ENCODE measurements at regions not wholly inside any gene's neighbourhood (a gene's known extent, or its start where the extent isn't known, plus 50 kb on each side); places are given as distances from the start of the nearest gene placed in this dataset.

DNA sequence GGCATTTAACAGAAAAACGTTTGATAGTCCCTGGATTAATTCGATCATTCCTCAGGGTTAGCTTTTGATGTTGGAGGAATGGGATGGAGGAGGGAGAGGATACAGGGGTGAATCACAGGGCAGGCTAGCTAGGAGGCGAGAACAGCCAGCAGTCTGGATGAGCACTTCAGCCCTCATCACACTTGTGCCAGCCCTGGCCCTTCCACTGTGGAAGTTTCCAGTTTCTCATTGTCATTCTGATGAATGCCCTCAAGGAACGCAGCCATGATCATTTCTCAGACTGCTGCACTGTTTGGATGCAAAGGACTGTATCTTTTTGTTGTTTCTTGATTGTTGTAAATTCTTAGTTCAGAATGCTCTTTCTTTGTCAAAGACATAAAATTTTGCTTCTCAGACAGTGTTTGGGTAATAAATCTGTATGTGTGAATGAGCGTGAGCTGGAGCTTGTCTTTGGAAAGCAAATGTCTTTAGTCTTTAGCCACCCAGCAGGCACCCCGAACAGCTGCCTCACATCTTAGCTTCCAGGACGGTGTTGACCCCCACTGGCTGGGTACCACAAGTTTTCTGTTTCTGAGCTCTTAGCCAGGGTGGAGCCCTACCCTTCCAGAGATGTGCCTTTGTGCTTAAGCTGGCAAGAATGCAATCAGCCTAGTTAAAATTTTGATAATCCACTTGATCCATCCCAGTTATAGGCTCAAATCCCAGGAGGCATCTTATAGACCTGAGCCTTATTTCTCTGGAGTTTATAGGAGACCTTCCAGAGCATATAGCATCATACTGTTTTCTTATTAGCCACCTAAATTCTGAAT lies 121.1 kb downstream of the PDCD6IP start:
- H3K4me3 ChIP-seq (ENCODE audit: low read depth, low read length), result no peak overlapping the region
- TF ChIP-seq MYC (IDR thresholded peaks at IDR 0.05; ENCODE audit: low read depth, low read length) (no peak), POLR2A (IDR thresholded peaks at IDR 0.05; ENCODE audit: extremely low read depth, insufficient read length) (no peak)
- TF ChIP-seq, protein P1, sequence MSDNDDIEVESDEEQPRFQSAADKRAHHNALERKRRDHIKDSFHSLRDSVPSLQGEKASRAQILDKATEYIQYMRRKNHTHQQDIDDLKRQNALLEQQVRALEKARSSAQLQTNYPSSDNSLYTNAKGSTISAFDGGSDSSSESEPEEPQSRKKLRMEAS (IDR thresholded peaks at IDR 0.05; ENCODE audit: low read depth, low read length), result no peak
- TF ChIP-seq, protein P2, sequence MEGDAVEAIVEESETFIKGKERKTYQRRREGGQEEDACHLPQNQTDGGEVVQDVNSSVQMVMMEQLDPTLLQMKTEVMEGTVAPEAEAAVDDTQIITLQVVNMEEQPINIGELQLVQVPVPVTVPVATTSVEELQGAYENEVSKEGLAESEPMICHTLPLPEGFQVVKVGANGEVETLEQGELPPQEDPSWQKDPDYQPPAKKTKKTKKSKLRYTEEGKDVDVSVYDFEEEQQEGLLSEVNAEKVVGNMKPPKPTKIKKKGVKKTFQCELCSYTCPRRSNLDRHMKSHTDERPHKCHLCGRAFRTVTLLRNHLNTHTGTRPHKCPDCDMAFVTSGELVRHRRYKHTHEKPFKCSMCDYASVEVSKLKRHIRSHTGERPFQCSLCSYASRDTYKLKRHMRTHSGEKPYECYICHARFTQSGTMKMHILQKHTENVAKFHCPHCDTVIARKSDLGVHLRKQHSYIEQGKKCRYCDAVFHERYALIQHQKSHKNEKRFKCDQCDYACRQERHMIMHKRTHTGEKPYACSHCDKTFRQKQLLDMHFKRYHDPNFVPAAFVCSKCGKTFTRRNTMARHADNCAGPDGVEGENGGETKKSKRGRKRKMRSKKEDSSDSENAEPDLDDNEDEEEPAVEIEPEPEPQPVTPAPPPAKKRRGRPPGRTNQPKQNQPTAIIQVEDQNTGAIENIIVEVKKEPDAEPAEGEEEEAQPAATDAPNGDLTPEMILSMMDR (IDR thresholded peaks at IDR 0.05; ENCODE audit: low read depth, low read length), result no peak
- no peak for DNase-seq (ENCODE audit: low read depth)

DNA sequence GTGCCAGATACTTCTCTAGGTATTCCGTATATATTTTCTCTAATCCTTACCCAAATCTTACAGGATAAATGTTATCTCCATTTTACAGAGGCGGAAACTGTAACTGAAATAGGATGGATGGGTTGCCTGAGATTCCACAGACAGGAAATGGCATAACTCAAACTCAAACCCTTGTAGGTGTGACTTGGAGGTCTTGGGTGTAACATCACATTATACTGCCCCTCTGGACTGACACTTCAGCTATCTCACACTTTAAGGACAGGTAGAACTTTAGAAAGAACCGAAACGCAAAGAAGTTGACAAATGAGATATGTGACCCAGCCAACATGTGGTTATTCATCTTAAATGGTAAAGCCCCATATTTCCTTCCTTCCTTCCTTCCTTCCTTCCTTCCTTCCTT lies 122.1 kb downstream of the PDCD6IP start:
- no peak for DNase-seq (ENCODE audit: low read depth)
- TF ChIP-seq MYC (IDR thresholded peaks at IDR 0.05; ENCODE audit: low read depth, low read length) (no peak), POLR2A (IDR thresholded peaks at IDR 0.05; ENCODE audit: extremely low read depth, insufficient read length) (no peak)
- TF ChIP-seq, protein P1 (IDR thresholded peaks at IDR 0.05; ENCODE audit: low read depth, low read length), result no peak
- TF ChIP-seq, protein P2 (IDR thresholded peaks at IDR 0.05; ENCODE audit: low read depth, low read length), result no peak

DNA sequence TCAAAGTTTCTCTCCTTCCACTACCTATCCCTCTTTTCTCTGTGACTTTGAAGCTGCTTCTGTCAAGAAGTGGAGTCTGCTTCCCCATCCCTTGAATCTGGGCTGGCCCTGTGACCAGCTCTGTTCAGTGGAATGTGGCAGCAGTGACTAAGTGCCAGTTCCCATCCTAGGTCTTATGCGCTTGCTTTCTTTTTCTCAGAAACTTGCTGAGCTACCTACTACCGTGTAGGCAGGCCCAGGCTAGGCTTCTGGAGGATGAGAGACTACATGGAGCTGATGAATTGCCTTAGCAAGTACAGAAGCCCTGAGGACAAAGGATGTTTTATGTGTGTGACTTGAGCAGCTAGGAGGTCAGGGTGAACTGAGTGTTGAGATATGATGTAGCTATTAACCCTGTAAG lies 123.2 kb downstream of the PDCD6IP start:
- no peak for DNase-seq (ENCODE audit: low read depth)
- TF ChIP-seq, protein P1 (IDR thresholded peaks at IDR 0.05; ENCODE audit: low read depth, low read length), result no peak
- no peak overlapping the region for H3K4me3 ChIP-seq (ENCODE audit: low read depth, low read length)

More for the DNA sequence above, 122.1 kb downstream of the PDCD6IP start:
- no peak overlapping the region for H3K4me3 ChIP-seq (ENCODE audit: low read depth, low read length)

DNA sequence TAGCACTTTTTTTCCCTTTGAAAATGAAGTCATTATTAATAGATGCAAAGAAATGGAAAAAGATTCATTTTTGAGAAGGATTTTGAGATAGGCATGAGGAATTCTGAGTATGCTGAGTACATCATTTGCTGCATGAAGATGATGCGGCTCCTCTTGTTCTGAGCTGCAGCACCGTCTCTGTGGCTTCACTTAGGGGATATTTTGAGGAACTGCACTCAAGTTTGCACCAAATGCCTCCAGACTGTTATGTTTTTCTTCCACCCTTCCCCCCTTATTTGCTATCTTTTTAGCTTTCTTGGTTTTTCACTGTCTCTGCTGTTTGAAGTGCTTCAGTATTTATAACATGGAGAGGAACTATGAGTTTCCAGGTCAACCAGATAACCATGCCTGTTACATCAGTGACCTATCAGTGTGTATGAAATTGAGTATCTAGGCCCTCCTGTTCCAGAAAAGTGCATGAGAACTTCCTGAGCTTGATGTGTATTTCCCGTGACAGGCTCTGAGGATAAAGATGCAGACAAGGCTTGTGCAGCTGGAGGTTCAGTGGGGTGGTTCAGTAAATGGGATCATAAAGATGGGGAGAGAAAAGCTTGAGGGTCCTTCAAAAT lies 128.7 kb downstream of the PDCD6IP start:
- DNase-seq (ENCODE audit: low read depth), result no peak
- TF ChIP-seq, protein P2 (IDR thresholded peaks at IDR 0.05; ENCODE audit: low read depth, low read length), result no peak
- no peak for TF ChIP-seq POLR2A (IDR thresholded peaks at IDR 0.05; ENCODE audit: extremely low read depth, insufficient read length)
- no peak for TF ChIP-seq MYC (IDR thresholded peaks at IDR 0.05; ENCODE audit: low read depth, low read length)
- TF ChIP-seq, protein P1 (IDR thresholded peaks at IDR 0.05; ENCODE audit: low read depth, low read length), result no peak
- H3K4me3 ChIP-seq (ENCODE audit: low read depth, low read length), result no peak overlapping the region

DNA sequence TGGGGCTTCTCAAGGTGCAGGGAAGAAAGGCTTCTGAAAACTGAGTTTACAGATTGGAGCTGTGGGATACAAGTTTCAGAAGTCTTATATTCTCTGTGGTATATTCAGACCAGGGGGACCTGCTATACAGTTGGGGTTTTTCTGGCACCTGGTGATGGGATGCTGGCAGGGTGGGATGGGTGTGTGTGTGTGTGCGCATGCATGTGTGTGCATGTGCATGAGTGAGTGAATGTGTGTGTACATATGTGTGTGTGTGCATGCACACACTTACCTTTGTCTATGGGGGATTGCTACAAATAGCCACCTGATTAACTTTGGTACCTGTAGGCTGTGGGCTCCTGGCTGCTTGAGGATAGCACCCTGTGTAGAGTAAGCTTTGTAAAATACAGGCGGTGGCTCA lies 131.4 kb downstream of the PDCD6IP start:
- TF ChIP-seq POLR2A (IDR thresholded peaks at IDR 0.05; ENCODE audit: extremely low read depth, insufficient read length) (no peak), MYC (IDR thresholded peaks at IDR 0.05; ENCODE audit: low read depth, low read length) (no peak)
- TF ChIP-seq, protein P1 (IDR thresholded peaks at IDR 0.05; ENCODE audit: low read depth, low read length), result no peak
- TF ChIP-seq, protein P2 (IDR thresholded peaks at IDR 0.05; ENCODE audit: low read depth, low read length), result no peak

DNA sequence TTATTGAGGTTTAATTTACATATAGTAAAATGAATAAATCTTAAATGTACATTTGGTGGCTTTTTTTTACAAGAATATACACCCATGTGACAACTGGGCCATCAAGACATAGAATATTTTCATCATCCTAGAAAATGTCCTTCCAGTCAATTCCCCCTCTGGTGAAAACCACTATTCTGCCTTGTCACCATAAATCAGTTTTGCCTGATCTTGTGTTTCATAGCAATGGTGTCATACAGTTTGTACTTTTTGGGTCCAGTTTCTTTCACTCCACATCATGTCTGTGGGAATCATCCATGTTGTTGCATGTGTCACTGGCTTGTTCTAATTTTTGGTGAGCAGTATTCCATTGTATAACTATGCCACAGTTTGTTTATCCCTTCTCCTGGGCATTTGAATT lies 133.1 kb downstream of the PDCD6IP start:
- DNase-seq (ENCODE audit: low read depth), result no peak
- TF ChIP-seq, protein P2 (IDR thresholded peaks at IDR 0.05; ENCODE audit: low read depth, low read length), result no peak
- TF ChIP-seq MYC (IDR thresholded peaks at IDR 0.05; ENCODE audit: low read depth, low read length) (no peak), POLR2A (IDR thresholded peaks at IDR 0.05; ENCODE audit: extremely low read depth, insufficient read length) (no peak)
- TF ChIP-seq, protein P1 (IDR thresholded peaks at IDR 0.05; ENCODE audit: low read depth, low read length), result no peak
- no peak overlapping the region for H3K4me3 ChIP-seq (ENCODE audit: low read depth, low read length)

More for the DNA sequence above, 131.4 kb downstream of the PDCD6IP start:
- no peak overlapping the region for H3K4me3 ChIP-seq (ENCODE audit: low read depth, low read length)
- no peak for DNase-seq (ENCODE audit: low read depth)
